ENCODE measurements at regions not wholly inside any gene's neighbourhood (a gene's known extent, or its start where the extent isn't known, plus 50 kb on each side); places are given as distances from the start of the nearest gene placed in this dataset.

GRCh38 chr14:76638841-76639240, 122.4 kb upstream of the VASH1 start:
- no peak for TF ChIP-seq GATA2 (IDR thresholded peaks at IDR 0.05; ENCODE audit: low read depth, low read length)
- no peak for TF ChIP-seq GATA3 (IDR thresholded peaks at IDR 0.05; ENCODE audit: low read depth, low read length)

Data from SH-SY5Y (cell line).